A673 (cell line): ENCODE measurements at regions not wholly inside any gene's neighbourhood (a gene's known extent, or its start where the extent isn't known, plus 50 kb on each side); places are given as distances from the start of the nearest gene placed in this dataset.

Experiments
- EZH2 ChIP-seq: fragments of 200-600 bp; sonication (generic); IDR thresholded peaks from 2 replicates; pipeline ENCODE4 v1.6.1; 2017; ENCODE audit warnings: borderline replicate concordance, low read depth, mild to moderate bottlenecking, mixed read lengths, antibody characterized with exemption, low read length; ENCODE audit not compliant: poor library complexity, severe bottlenecking
- TF ChIP-seq, protein P1 (sequence below): fragments of 300-800, 200-600 bp; sonication (generic); conservative IDR thresholded peaks from 2 replicates; pipeline ENCODE4 v1.5.1; 2017; ENCODE audit warnings: low read depth, mild to moderate bottlenecking, antibody characterized with exemption, low read length, moderate library complexity, mixed read lengths

- TF ChIP-seq, protein P1, sequence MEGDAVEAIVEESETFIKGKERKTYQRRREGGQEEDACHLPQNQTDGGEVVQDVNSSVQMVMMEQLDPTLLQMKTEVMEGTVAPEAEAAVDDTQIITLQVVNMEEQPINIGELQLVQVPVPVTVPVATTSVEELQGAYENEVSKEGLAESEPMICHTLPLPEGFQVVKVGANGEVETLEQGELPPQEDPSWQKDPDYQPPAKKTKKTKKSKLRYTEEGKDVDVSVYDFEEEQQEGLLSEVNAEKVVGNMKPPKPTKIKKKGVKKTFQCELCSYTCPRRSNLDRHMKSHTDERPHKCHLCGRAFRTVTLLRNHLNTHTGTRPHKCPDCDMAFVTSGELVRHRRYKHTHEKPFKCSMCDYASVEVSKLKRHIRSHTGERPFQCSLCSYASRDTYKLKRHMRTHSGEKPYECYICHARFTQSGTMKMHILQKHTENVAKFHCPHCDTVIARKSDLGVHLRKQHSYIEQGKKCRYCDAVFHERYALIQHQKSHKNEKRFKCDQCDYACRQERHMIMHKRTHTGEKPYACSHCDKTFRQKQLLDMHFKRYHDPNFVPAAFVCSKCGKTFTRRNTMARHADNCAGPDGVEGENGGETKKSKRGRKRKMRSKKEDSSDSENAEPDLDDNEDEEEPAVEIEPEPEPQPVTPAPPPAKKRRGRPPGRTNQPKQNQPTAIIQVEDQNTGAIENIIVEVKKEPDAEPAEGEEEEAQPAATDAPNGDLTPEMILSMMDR = no peak
- TF ChIP-seq EZH2 = no peak
Observed at GRCh38 chr6:106747139-106747538, 117.8 kb downstream of the QRSL1 start.
